Retinal pigment epithelial cell (primary cell): ENCODE measurements at regions not wholly inside any gene's neighbourhood (a gene's known extent, or its start where the extent isn't known, plus 50 kb on each side); places are given as distances from the start of the nearest gene placed in this dataset.

ENCODE experiments used
- DNase-seq: peaks from one replicate; pipeline ENCODE4 v3.0.0-alpha.2; 2010; ENCODE audit warnings: low read depth
- H3K4me3 ChIP-seq: 2 replicates; pipeline ENCODE4 v1.5.1; 2011; ENCODE audit warnings: mild to moderate bottlenecking, low read length, control low read depth, moderate library complexity
- TF ChIP-seq, protein P1 (sequence below): conservative IDR thresholded peaks from 2 replicates; pipeline ENCODE4 v1.5.1; 2011; ENCODE audit warnings: low read depth, low read length, control low read depth, inconsistent platforms

DNA sequence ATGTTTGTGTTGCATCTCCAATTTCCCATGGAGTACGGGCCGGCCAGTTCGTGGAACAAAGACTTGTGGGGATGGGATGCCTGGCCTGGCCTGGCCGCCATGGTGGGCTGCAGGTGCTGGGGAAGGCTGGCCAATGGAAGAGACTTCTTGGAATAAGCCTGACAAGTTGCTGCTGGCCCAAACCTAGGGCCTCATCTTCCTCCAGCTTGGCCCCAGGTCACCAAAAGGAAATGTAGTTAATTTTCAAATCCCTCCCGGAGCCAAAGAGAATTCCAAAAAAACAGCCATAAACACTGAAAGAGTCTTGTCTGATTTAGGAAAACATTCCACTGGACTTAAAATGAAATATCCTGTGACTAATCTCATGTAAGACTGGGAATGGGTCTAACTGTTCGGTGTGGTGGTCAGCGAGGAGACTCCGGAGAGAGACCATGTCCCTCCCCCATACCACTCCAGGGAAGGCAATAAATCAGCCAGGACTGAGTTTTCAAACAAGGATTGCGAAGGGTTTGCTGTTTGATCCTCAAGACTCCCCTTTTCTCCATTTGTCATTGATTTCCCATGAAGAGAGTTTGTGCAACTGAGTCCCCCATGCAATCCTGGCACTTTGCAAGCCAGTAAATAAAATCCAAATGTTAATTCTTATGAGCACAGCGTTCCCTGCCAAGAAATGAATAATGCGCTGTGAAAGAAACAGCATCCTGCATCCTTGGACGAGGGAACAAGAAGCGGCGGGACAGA, 128.7 kb upstream of the HABP2 start:
- TF ChIP-seq, protein P1, sequence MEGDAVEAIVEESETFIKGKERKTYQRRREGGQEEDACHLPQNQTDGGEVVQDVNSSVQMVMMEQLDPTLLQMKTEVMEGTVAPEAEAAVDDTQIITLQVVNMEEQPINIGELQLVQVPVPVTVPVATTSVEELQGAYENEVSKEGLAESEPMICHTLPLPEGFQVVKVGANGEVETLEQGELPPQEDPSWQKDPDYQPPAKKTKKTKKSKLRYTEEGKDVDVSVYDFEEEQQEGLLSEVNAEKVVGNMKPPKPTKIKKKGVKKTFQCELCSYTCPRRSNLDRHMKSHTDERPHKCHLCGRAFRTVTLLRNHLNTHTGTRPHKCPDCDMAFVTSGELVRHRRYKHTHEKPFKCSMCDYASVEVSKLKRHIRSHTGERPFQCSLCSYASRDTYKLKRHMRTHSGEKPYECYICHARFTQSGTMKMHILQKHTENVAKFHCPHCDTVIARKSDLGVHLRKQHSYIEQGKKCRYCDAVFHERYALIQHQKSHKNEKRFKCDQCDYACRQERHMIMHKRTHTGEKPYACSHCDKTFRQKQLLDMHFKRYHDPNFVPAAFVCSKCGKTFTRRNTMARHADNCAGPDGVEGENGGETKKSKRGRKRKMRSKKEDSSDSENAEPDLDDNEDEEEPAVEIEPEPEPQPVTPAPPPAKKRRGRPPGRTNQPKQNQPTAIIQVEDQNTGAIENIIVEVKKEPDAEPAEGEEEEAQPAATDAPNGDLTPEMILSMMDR: no peak
- H3K4me3 ChIP-seq: no peak overlapping the region
- DNase-seq: no peak

DNA sequence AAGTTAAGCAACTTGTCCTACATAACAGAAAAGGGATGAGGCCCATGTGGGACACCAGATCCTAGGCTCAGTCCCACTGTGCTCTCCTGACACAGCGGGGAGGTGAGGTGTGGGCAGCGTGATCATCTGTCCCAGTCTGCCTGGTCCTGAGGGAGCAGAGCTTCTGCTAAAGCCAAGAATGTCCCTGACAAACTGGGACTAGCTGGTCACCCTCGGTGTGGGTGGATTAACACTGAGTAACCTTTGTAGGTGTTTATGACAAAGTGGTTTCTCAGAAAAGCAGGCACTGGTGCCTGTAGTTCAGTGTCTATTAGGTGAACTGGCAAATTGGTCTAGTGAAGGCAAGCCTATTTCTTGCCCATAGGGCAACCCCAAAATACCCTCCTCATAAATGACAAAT, 127.8 kb upstream of the HABP2 start:
- TF ChIP-seq, protein P1: no peak
- H3K4me3 ChIP-seq: no peak overlapping the region
- no peak for DNase-seq

GRCh38 chr10:113425541-113425951, 127.3 kb upstream of the HABP2 start:
- no peak for DNase-seq
- TF ChIP-seq, protein P1: no peak
- H3K4me3 ChIP-seq: no peak overlapping the region

DNA sequence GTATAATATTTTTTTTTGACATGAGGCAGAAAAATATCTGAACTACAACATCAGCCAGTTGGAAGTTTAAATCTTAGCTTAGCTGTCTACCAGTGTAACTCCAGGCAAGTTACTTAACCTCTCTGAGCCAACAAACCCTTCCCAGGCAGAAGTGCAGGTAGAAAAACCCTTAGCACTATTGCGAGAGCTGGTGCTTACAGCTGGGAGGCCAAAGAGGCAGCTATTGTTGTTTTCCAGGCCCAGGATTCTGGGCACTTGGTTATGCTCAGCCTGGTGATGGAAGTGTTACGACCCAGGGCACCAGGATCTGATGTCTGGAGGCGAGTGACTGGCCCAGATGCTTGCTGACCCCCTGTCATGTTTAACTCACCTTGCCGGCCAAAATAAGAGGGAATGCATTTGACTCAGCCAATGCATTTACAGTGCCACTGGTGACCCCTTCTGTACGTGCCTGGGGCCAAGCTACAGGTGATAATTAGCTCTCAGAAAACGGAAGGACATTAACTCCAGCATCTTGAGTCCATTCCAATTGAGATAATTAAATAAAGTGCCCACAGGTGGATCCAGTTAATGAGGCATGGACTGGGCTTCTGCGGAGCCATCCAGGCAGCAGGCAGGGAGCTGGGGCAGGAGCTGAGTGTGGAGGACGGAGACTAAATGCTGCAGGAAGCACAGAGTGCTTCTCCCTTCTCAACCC, 126.5 kb upstream of the HABP2 start:
- no peak for DNase-seq
- TF ChIP-seq, protein P1: no peak

DNA sequence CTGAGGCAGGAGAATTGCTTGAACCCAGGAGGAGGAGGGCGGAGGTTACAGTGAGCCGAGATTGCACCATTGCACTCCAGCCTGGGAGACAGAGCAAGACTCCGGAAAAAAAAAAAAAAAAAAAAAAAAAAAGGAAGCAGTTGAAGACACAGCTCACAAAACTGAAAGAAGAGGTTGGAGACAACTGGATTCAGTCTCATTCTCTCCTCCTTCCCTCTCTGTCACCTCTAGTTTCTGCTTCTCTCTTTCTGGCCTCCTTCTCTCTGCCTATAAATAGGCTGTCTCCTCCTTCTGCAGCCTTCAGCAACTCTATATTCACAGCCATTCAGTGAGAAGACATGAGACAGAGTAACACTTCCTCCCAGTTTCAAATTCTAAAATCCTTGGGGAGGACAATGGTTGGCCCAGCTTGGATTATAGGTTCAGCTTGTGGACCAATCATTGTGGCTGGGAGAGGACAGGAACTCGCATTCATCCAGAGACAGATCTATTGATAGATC, 125.6 kb upstream of the HABP2 start:
- TF ChIP-seq, protein P1: no peak
- no peak for DNase-seq
- no peak overlapping the region for H3K4me3 ChIP-seq

More for the DNA sequence above, 126.5 kb upstream of the HABP2 start:
- no peak overlapping the region for H3K4me3 ChIP-seq

DNA sequence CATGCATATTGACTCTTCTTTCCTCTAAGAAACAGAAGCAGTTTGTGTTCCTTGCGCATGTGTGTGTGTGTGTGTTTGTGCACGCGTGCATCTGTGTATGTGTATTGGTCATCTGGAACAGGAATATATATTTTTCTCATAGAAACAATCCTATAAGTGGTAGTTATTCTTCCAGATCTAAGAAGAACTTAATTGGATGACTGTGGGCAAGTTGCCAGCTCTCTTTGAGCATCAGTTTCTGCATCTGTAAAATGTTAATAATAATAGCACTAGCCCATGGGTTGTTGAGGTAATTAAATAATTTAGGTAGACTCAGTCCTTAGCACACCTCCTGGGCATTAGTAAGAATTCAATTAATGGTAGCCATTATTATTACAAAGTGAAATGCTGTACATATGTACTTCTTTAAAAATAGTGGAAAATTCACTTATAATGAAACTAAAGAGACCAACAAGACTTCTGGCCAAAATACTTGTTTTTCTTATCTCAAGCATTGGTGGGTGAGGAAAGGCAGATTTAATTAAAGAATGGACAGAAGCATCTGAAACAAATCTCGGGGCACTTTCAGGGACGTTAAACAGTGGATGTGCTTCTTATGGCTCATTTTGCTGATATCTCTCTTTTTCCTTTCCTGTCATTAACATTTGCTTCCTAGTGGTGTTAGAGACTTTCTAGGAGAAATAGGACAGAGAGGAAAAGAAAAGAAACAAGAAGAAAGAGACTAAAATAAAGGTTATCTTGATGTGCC, 124.9 kb upstream of the HABP2 start:
- no peak for DNase-seq
- TF ChIP-seq, protein P1: no peak
- H3K4me3 ChIP-seq: no peak overlapping the region
